Mesendoderm (in vitro differentiated cells): ENCODE measurements at regions not wholly inside any gene's neighbourhood (a gene's known extent, or its start where the extent isn't known, plus 50 kb on each side); places are given as distances from the start of the nearest gene placed in this dataset.

Experiments used
- DNase-seq: peaks from one replicate; pipeline ENCODE4 v3.0.0; 2013
- H2AK5ac ChIP-seq: 2 replicates; pipeline ENCODE4 v1.6.1; 2013; ENCODE audit warnings: low read length, inconsistent platforms
- H2BK120ac ChIP-seq: 2 replicates; pipeline ENCODE4 v1.6.1; 2013; ENCODE audit warnings: low read depth, mild to moderate bottlenecking, low read length, moderate library complexity, mixed read lengths
- H2BK15ac ChIP-seq: replicated peaks from 2 replicates; pipeline ENCODE4 v1.6.1; 2013; ENCODE audit warnings: low read depth, mild to moderate bottlenecking, moderate library complexity
- H2BK5ac ChIP-seq: 2 replicates; pipeline ENCODE4 v1.6.1; 2013; ENCODE audit warnings: low read length, inconsistent platforms
- H3K18ac ChIP-seq: 2 replicates; pipeline ENCODE4 v1.6.1; 2013; ENCODE audit warnings: mild to moderate bottlenecking, low read length, mixed read lengths
- H3K23ac ChIP-seq: one replicate; pipeline ENCODE4 v1.6.1; 2013; ENCODE audit warnings: low read length
- H3K27ac ChIP-seq: 2 replicates; pipeline ENCODE4 v1.5.1; 2013; ENCODE audit warnings: low read depth, mild to moderate bottlenecking, inconsistent platforms, low read length, moderate library complexity
- H3K27me3 ChIP-seq: 2 replicates; pipeline ENCODE4 v1.6.1; 2013; ENCODE audit warnings: low read length, control low read depth, mild to moderate bottlenecking, inconsistent platforms; ENCODE audit not compliant: insufficient read depth, poor library complexity
- H3K36me3 ChIP-seq: 2 replicates; pipeline ENCODE4 v1.6.1; 2013; ENCODE audit warnings: low read length, inconsistent platforms; ENCODE audit not compliant: control insufficient read depth, insufficient read depth
- H3K4ac ChIP-seq: one replicate; pipeline ENCODE4 v1.6.1; 2013; ENCODE audit warnings: low read depth, mild to moderate bottlenecking, low read length, moderate library complexity
- H3K4me1 ChIP-seq: 2 replicates; pipeline ENCODE4 v1.6.1; 2013; ENCODE audit warnings: low read depth, low read length, inconsistent platforms; ENCODE audit not compliant: control insufficient read depth
- H3K4me2 ChIP-seq: 2 replicates; pipeline ENCODE4 v1.6.1; 2013; ENCODE audit warnings: low read length
- H3K4me3 ChIP-seq: 2 replicates; pipeline ENCODE4 v1.5.1; 2013; ENCODE audit warnings: mild to moderate bottlenecking, low read length
- H3K56ac ChIP-seq: one replicate; pipeline ENCODE4 v1.6.1; 2013; ENCODE audit warnings: low read length
- H3K79me1 ChIP-seq: 2 replicates; pipeline ENCODE4 v1.6.1; 2013; ENCODE audit warnings: low read length, inconsistent platforms
- H3K79me2 ChIP-seq: 2 replicates; pipeline ENCODE4 v1.6.1; 2013; ENCODE audit warnings: mild to moderate bottlenecking, low read length; ENCODE audit not compliant: control insufficient read depth, insufficient read depth
- H3K9ac ChIP-seq: 2 replicates; pipeline ENCODE4 v1.6.1; 2013; ENCODE audit warnings: low read length, inconsistent platforms
- H4K5ac ChIP-seq: one replicate; pipeline ENCODE4 v1.6.1; 2013; ENCODE audit warnings: low read length
- H4K8ac ChIP-seq: one replicate; pipeline ENCODE4 v1.6.1; 2013; ENCODE audit warnings: low read depth, mild to moderate bottlenecking, control low read depth, low read length, moderate library complexity
- WGBS: extraction: QIAGEN DNeasy Blood & Tissue Kit; methylation state at CpG from one replicate; pipeline ENCODE4 v1.1.7; 2013; ENCODE audit warnings: low lambda C conversion rate, missing lambda C conversion rate; ENCODE audit not compliant: insufficient coverage; ENCODE audit errors: extremely low coverage; 5-methylcytosine and 5-hydroxymethylcytosine counted together

DNA sequence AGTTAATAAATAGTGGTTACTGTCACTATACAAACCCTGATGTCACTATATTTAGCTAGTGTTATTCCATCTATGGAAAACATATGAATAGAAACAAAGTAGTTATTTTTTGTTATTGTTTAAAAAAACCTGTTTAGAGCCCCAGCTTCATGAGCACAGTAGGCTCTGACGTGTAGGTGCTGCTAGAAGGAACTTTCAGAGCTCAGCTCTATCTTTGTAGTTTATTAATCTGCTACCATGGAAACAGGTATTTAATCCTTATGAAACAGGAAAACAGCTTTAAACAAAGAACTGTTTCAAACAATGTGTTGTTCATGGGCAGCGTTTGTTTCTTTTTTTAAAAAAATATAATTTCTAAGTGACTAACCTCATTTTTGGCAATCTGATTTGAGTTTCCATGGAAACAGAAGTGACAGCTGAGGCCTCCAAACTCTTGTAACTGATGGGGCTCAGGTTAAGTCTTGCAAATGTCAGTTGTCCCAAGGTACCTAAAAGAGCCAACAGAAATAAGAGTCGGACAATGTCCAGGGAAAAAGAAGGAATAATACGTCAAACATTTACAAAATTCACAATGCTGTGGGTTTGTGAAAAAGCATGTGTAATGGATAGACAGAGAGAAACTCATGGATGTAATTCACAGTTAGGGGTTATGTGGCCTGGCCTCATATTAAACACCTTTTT is 162.0 kb upstream of the C21orf91 start:
- no peak overlapping the region for H4K5ac ChIP-seq
- H3K4me2 ChIP-seq = no peak overlapping the region
- no peak for DNase-seq
- no peaks in the 10 kb centered on the region for H3K79me2 ChIP-seq
- H3K9ac ChIP-seq = no peak overlapping the region
- H3K23ac ChIP-seq = no peak overlapping the region
- no peak overlapping the region for H3K4me3 ChIP-seq
- no peak overlapping the region for H3K27ac ChIP-seq
- no peaks in the 10 kb centered on the region for H3K79me1 ChIP-seq
- H3K4ac ChIP-seq = no peak overlapping the region
- no peaks in the 10 kb centered on the region for H3K27me3 ChIP-seq
- no peak overlapping the region for H3K18ac ChIP-seq
- H3K4me1 ChIP-seq = no peaks in the 10 kb centered on the region
- H2BK15ac ChIP-seq = no peak overlapping the region
- no CpG with 5 or more reads among the region's 4 CpGs for WGBS
- H3K36me3 ChIP-seq = no peaks in the 10 kb centered on the region
- no peak overlapping the region for H2BK5ac ChIP-seq
- H4K8ac ChIP-seq = no peak overlapping the region
- no peak overlapping the region for H2AK5ac ChIP-seq
- no peak overlapping the region for H3K56ac ChIP-seq
- no peak overlapping the region for H2BK120ac ChIP-seq

DNA sequence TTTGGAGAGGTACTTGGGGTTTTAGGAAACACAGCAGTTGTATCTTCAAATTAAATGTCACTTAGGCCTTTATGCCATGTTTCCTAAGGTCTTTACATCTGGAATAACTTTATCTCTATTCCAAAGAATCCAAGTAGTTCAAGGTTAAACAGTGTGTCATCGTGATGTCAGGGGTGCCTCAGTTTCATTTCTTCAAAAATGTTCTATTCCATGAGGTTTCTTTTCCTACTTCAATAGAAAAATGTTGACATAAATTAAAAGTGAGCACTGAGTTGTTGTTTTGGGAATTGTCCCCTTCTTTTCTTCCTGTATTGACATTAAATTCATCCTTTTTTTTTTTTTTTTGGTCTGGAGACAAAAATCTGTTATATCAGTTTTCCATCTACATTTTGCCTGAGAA is 160.6 kb upstream of the C21orf91 start:
- Histone ChIP-seq H3K27me3 (no peaks in the 10 kb centered on the region), H3K4me2 (no peak overlapping the region), H3K23ac (no peak overlapping the region), H4K8ac (no peak overlapping the region), H2BK120ac (no peak overlapping the region), H2BK15ac (no peak overlapping the region), H4K5ac (no peak overlapping the region), H3K36me3 (no peaks in the 10 kb centered on the region), H3K79me1 (no peaks in the 10 kb centered on the region), H2BK5ac (no peak overlapping the region), H3K4me1 (no peaks in the 10 kb centered on the region), H3K79me2 (no peaks in the 10 kb centered on the region), H3K9ac (no peak overlapping the region), H3K4me3 (no peak overlapping the region), H3K18ac (no peak overlapping the region), H3K56ac (no peak overlapping the region), H3K4ac (no peak overlapping the region), H3K27ac (no peak overlapping the region), H2AK5ac (no peak overlapping the region)
- no peak for DNase-seq
- WGBS = no CpG with 5 or more reads among the region's 1 CpG

DNA sequence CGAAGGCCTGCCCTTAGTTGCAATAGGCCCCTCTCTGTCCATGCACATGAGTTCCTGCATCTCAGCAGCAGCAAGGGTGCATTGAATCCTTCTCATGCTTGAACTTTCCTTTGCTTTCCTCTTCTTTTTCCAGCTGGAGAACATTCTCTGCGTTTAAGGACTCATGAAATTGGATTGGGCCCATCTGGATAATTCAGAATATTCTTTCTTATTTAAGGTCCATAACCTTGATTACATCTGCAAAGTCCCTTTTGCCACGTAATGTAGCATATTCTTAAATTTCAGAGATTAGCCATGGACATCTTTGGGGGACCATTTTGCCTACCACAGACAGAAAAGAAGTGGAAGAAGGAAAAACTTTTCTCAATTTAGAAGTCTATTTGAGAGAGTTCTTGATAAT is 159.7 kb upstream of the C21orf91 start:
- no peak for DNase-seq
- H3K79me2 ChIP-seq = no peaks in the 10 kb centered on the region

DNA sequence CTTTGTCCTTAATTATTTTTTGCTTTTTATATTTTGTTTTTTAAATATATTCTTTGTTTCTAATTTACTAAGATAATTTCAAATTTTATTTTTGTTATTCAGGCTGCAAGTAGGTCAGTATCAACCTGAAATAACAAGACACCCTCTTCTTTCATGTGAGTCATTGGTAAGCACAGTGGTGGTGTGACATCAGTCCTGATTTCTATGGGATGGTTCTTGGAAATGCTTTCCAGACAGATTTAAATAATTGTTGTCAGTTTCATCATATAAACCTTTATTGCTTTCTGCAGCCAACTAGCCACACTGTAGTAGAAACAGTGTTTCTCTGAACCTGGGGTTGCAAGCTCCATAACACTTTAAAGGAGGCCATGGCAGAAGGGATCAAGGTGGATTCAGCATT is 157.5 kb upstream of the C21orf91 start:
- Histone ChIP-seq H3K79me1 (no peaks in the 10 kb centered on the region), H3K4ac (no peak overlapping the region), H2BK120ac (no peak overlapping the region), H3K4me2 (no peak overlapping the region), H3K18ac (no peak overlapping the region), H4K8ac (no peak overlapping the region), H3K27me3 (no peaks in the 10 kb centered on the region), H3K4me3 (no peak overlapping the region), H3K23ac (no peak overlapping the region), H2BK15ac (no peak overlapping the region), H2AK5ac (no peak overlapping the region), H3K36me3 (no peaks in the 10 kb centered on the region), H3K79me2 (no peaks in the 10 kb centered on the region), H4K5ac (no peak overlapping the region), H2BK5ac (no peak overlapping the region), H3K27ac (no peak overlapping the region), H3K4me1 (no peaks in the 10 kb centered on the region), H3K9ac (no peak overlapping the region), H3K56ac (no peak overlapping the region)
- DNase-seq = no peak

More for the DNA sequence above, 159.7 kb upstream of the C21orf91 start:
- Histone ChIP-seq H3K4ac (no peak overlapping the region), H2BK5ac (no peak overlapping the region), H3K4me1 (no peaks in the 10 kb centered on the region), H3K27ac (no peak overlapping the region), H4K8ac (no peak overlapping the region), H2AK5ac (no peak overlapping the region), H2BK15ac (no peak overlapping the region), H3K23ac (no peak overlapping the region), H3K36me3 (no peaks in the 10 kb centered on the region), H3K9ac (no peak overlapping the region), H3K56ac (no peak overlapping the region), H2BK120ac (no peak overlapping the region), H3K18ac (no peak overlapping the region), H3K4me3 (no peak overlapping the region), H3K27me3 (no peaks in the 10 kb centered on the region), H4K5ac (no peak overlapping the region), H3K79me1 (no peaks in the 10 kb centered on the region), H3K4me2 (no peak overlapping the region)
- no CpG with 5 or more reads among the region's 3 CpGs for WGBS

DNA sequence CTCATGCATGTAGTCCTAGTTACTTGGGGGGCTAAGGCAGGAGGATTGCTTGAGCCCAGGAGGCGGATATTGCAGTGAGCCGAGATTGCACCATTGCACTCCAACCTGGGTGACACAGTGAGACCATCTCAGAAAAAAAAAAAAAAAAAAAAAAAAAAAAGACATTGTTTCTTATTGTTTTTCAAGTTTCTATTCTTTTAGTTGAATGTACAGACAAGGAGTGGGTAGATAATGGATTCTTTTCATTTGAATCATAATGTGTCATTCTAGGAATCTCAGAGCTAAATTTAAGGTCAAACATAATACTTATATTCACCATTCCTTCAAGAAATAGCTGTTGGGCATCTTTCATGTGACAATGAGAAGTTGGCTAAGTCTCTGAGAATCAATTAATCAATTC is 157.0 kb upstream of the C21orf91 start:
- no CpG with 5 or more reads among the region's 2 CpGs for WGBS
- H3K79me2 ChIP-seq = no peaks in the 10 kb centered on the region
- no peak overlapping the region for H3K27ac ChIP-seq
- no peak overlapping the region for H2AK5ac ChIP-seq
- no peak overlapping the region for H4K8ac ChIP-seq
- H3K4me1 ChIP-seq = no peaks in the 10 kb centered on the region
- H3K23ac ChIP-seq = no peak overlapping the region
- H3K27me3 ChIP-seq = no peaks in the 10 kb centered on the region
- H2BK120ac ChIP-seq = no peak overlapping the region
- H2BK5ac ChIP-seq = no peak overlapping the region
- H3K56ac ChIP-seq = no peak overlapping the region
- DNase-seq = no peak
- H2BK15ac ChIP-seq = no peak overlapping the region
- no peak overlapping the region for H3K4me3 ChIP-seq
- no peaks in the 10 kb centered on the region for H3K79me1 ChIP-seq
- no peak overlapping the region for H3K4ac ChIP-seq
- H3K4me2 ChIP-seq = no peak overlapping the region
- H4K5ac ChIP-seq = no peak overlapping the region
- no peak overlapping the region for H3K18ac ChIP-seq
- no peak overlapping the region for H3K9ac ChIP-seq
- no peaks in the 10 kb centered on the region for H3K36me3 ChIP-seq

DNA sequence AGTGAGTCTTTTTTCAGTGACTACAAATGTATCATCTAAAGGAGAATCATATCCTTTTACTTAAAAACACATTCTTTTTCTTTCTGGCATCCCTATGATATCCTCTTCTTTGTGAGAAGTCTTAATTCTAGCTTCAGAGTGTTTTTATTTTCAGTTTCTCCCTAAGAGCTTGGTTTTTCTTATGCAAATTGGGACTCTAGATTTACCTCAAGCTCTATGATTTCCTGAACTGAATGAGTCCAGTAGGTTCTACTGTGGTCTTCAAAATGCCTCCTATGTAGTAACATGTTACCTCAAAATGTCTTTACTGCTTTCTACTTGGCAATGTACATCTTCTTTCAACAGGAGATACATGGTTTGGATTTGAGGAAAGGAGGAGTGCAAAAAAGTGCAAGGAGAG is 148.2 kb upstream of the C21orf91 start:
- no peak overlapping the region for H2AK5ac ChIP-seq
- H2BK15ac ChIP-seq = no peak overlapping the region
- no peak overlapping the region for H3K4me3 ChIP-seq
- H3K27ac ChIP-seq = no peak overlapping the region
- no peak overlapping the region for H2BK120ac ChIP-seq
- H3K27me3 ChIP-seq = no peaks in the 10 kb centered on the region
- H3K36me3 ChIP-seq = no peaks in the 10 kb centered on the region
- H3K18ac ChIP-seq = no peak overlapping the region
- DNase-seq = no peak
- H3K23ac ChIP-seq = no peak overlapping the region
- no peak overlapping the region for H3K4ac ChIP-seq
- no peaks in the 10 kb centered on the region for H3K79me2 ChIP-seq
- no peak overlapping the region for H4K5ac ChIP-seq
- H3K56ac ChIP-seq = no peak overlapping the region
- H3K79me1 ChIP-seq = no peaks in the 10 kb centered on the region
- H3K9ac ChIP-seq = no peak overlapping the region
- no peak overlapping the region for H3K4me2 ChIP-seq
- H3K4me1 ChIP-seq = no peaks in the 10 kb centered on the region
- H2BK5ac ChIP-seq = no peak overlapping the region
- H4K8ac ChIP-seq = no peak overlapping the region
